Hindlimb muscle (tissue), 1 donor: ENCODE measurements at regions not wholly inside any gene's neighbourhood (a gene's known extent, or its start where the extent isn't known, plus 50 kb on each side); places are given as distances from the start of the nearest gene placed in this dataset.
"Not testable (repeated sequence)": the region's sequence is repeated elsewhere in the genome, so short reads cannot be mapped to it uniquely, and the experiment has no call there.

Source experiments
- DNase-seq: peaks from one replicate; pipeline ENCODE4 v3.0.0-alpha.2; 2013

GRCh38 chr5:92267830-92268229 is 884.7 kb upstream of the ARRDC3 start:
- DNase-seq: no peak

GRCh38 chr5:92265804-92266203 is 882.7 kb upstream of the ARRDC3 start:
- no peak for DNase-seq

- DNase-seq: not testable (repeated sequence)
These were observed 872.5 kb upstream of the ARRDC3 start for GRCh38 chr5:92255605-92256004.

GRCh38 chr5:92248518-92248917 is 865.4 kb upstream of the ARRDC3 start:
- no peak for DNase-seq

- no peak for DNase-seq
These were observed 859.1 kb upstream of the ARRDC3 start for GRCh38 chr5:92242170-92242569.

GRCh38 chr5:92237896-92238295 is 854.8 kb upstream of the ARRDC3 start:
- DNase-seq: no peak

- no peak for DNase-seq
These were observed 839.3 kb upstream of the ARRDC3 start for GRCh38 chr5:92222449-92222848.

- not testable (repeated sequence) for DNase-seq
These were observed 833.7 kb upstream of the ARRDC3 start for GRCh38 chr5:92216852-92217251.

- no peak for DNase-seq
These were observed 832.0 kb upstream of the ARRDC3 start for GRCh38 chr5:92215116-92215515.

- no peak for DNase-seq
These were observed 825.1 kb upstream of the ARRDC3 start for GRCh38 chr5:92208265-92208664.

- peak; percentile 25 for DNase-seq
These were observed 824.0 kb upstream of the ARRDC3 start for GRCh38 chr5:92207151-92207550.

- DNase-seq: peak; percentile 1
These were observed 823.6 kb upstream of the ARRDC3 start for GRCh38 chr5:92206681-92207080.

- not testable (repeated sequence) for DNase-seq
These were observed 815.9 kb upstream of the ARRDC3 start for GRCh38 chr5:92199035-92199434.

GRCh38 chr5:92181656-92182055 is 798.5 kb upstream of the ARRDC3 start:
- DNase-seq: peak; percentile 4

GRCh38 chr5:92180391-92180790 is 797.3 kb upstream of the ARRDC3 start:
- no peak for DNase-seq

- DNase-seq: no peak
These were observed 796.5 kb upstream of the ARRDC3 start for GRCh38 chr5:92179651-92180050.

- no peak for DNase-seq
These were observed 794.9 kb upstream of the ARRDC3 start for GRCh38 chr5:92177926-92178487.

- DNase-seq: no peak
These were observed 780.8 kb upstream of the ARRDC3 start for GRCh38 chr5:92163906-92164305.

GRCh38 chr5:92147798-92148197 is 764.7 kb upstream of the ARRDC3 start:
- no peak for DNase-seq

- DNase-seq: no peak
These were observed 764.1 kb upstream of the ARRDC3 start for GRCh38 chr5:92147266-92147665.

GRCh38 chr5:92145852-92146251 is 762.7 kb upstream of the ARRDC3 start:
- DNase-seq: no peak

GRCh38 chr5:92144824-92145223 is 761.7 kb upstream of the ARRDC3 start:
- no peak for DNase-seq

GRCh38 chr5:92132294-92132908 is 749.3 kb upstream of the ARRDC3 start:
- DNase-seq: not testable (repeated sequence)

- no peak for DNase-seq
These were observed 743.1 kb upstream of the ARRDC3 start for GRCh38 chr5:92126182-92126581.

- DNase-seq: no peak
These were observed 736.0 kb upstream of the ARRDC3 start for GRCh38 chr5:92119110-92119509.
